GM12892 (cell line): ENCODE measurements at regions not wholly inside any gene's neighbourhood (a gene's known extent, or its start where the extent isn't known, plus 50 kb on each side); places are given as distances from the start of the nearest gene placed in this dataset.

Experiments
- POLR2A ChIP-seq: IDR thresholded peaks from 2 replicates; pipeline ENCODE4 v1.6.1; 2011; ENCODE audit warnings: low read depth, low read length, control low read depth
- TAF1 ChIP-seq: IDR thresholded peaks from 2 replicates; pipeline ENCODE4 v1.6.1; 2011; ENCODE audit warnings: low read depth, mild to moderate bottlenecking, control low read depth, low read length, borderline replicate concordance

GRCh38 chr5:81899123-81899522, 72.7 kb upstream of the ATG10 start:
- TF ChIP-seq TAF1, result no peak
- no peak for TF ChIP-seq POLR2A
